WERI-Rb-1 (cell line): ENCODE measurements at regions not wholly inside any gene's neighbourhood (a gene's known extent, or its start where the extent isn't known, plus 50 kb on each side); places are given as distances from the start of the nearest gene placed in this dataset.

ENCODE experiments used
- DNase-seq: peaks from one replicate; pipeline ENCODE4 v3.0.0-alpha.2; 2020
- H3K27ac ChIP-seq: fragments of 250-450 bp; sonication (Bioruptor Pico); 2 replicates; pipeline ENCODE4 v1.5.1; 2020; ENCODE audit warnings: mild to moderate bottlenecking, moderate library complexity
- H3K27me3 ChIP-seq: fragments of 250-450 bp; sonication (Bioruptor Pico); 2 replicates; pipeline ENCODE4 v1.5.1; 2021; ENCODE audit warnings: mild to moderate bottlenecking, low read depth, moderate library complexity; ENCODE audit not compliant: insufficient read depth, severe bottlenecking
- H3K36me3 ChIP-seq: fragments of 250-450 bp; sonication (Bioruptor Pico); 2 replicates; pipeline ENCODE4 v1.5.1; 2020; ENCODE audit warnings: mild to moderate bottlenecking, moderate library complexity
- H3K4me3 ChIP-seq: 2 replicates; pipeline ENCODE4 v1.5.1; 2011; ENCODE audit warnings: low read depth, mild to moderate bottlenecking, control low read depth, low read length
- H3K9me3 ChIP-seq: fragments of 250-450 bp; sonication (Bioruptor Pico); 2 replicates; pipeline ENCODE4 v1.5.1; 2021; ENCODE audit warnings: mild to moderate bottlenecking, moderate library complexity; ENCODE audit not compliant: severe bottlenecking
- TF ChIP-seq, protein P1 (sequence below): IDR thresholded peaks from 2 replicates; pipeline ENCODE4 v1.5.1; 2011; ENCODE audit warnings: low read depth, mild to moderate bottlenecking, control low read depth, inconsistent platforms, low read length

DNA sequence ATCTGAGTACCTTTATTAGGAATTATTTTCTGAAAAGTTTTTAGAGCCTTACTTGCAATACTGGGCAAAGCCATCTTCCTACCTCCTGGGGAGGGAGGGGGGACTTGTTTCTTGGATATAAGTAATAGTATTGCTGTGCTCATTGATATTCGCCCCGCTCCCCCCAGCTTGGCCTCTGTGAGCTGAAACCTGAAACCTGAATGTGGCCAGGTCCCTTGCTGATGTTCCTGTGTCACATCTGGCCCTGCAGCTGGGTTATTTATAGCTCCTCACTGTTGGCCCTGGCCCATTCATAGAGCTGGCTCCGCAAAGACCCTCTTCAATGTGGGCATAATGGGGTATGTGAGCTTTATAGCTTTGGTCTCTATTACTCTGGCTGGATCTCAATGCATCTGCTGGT, 59.5 kb downstream of the FRMPD3 start:
- H3K27ac ChIP-seq = no peak overlapping the region

DNA sequence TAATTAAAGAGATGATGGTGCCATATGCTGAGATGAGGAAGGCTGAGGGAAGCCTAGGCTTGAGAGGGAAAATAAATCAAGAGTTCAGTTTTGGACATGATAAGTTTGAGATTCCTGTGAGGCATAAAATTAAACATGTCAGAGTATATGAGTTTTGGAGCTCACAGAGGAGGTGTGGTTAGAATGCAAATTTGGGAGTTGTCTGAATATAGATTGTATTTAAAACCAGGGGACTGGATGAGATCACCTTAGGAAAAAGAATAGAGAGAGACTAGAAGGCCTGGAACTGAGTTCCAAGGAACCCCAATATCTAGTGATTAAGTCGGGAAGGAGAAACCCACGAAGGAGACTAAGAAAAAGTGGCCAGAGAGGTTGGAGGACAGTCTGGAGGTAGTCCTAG, 65.5 kb downstream of the FRMPD3 start:
- H3K36me3 ChIP-seq = no peaks in the 10 kb centered on the region
- H3K9me3 ChIP-seq = no peaks in the 10 kb centered on the region
- DNase-seq = no peak
- TF ChIP-seq, protein P1, sequence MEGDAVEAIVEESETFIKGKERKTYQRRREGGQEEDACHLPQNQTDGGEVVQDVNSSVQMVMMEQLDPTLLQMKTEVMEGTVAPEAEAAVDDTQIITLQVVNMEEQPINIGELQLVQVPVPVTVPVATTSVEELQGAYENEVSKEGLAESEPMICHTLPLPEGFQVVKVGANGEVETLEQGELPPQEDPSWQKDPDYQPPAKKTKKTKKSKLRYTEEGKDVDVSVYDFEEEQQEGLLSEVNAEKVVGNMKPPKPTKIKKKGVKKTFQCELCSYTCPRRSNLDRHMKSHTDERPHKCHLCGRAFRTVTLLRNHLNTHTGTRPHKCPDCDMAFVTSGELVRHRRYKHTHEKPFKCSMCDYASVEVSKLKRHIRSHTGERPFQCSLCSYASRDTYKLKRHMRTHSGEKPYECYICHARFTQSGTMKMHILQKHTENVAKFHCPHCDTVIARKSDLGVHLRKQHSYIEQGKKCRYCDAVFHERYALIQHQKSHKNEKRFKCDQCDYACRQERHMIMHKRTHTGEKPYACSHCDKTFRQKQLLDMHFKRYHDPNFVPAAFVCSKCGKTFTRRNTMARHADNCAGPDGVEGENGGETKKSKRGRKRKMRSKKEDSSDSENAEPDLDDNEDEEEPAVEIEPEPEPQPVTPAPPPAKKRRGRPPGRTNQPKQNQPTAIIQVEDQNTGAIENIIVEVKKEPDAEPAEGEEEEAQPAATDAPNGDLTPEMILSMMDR = no peak
- no peak overlapping the region for H3K27ac ChIP-seq
- H3K27me3 ChIP-seq = no peaks in the 10 kb centered on the region
- no peak overlapping the region for H3K4me3 ChIP-seq

More for the DNA sequence above, 59.5 kb downstream of the FRMPD3 start:
- TF ChIP-seq, protein P1 = no peak
- Histone ChIP-seq H3K27me3 (peaks cover 3% of the 10 kb centered on the region), H3K36me3 (no peaks in the 10 kb centered on the region), H3K4me3 (no peak overlapping the region), H3K9me3 (no peaks in the 10 kb centered on the region)
- DNase-seq = no peak

DNA sequence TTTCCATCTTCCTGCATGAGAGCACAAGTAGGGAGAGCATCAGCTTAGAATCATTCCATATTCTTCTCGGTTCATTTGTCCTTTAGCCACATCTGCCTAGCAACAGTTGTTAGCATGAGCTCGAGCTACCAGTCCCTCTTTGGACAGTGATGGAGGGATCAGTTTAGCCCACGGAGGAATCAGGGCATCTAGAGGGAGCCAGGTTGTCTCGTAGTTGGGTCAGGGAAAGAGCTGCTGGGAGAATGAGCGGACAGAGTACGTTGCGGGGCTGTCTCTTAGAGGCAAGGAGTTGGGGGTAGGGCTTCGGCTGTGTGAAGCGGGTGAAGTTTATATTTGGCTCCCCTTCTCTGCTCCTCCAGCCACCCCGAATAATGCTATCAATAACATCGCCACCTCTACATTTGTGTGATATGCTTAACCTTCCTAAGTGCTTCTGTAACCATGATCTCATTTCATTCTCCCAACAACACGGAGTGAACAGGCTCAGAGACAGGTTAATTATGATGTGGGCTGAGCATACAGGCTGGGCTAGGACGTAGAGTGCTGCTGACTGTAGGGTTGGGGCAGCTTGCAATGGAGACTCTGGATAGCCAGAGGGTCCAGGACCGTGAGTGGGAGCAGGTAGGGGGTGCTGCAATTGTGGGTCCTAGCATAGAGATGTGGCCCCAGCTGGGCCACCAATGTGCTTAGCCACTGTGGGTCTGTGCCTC, 72.6 kb downstream of the FRMPD3 start:
- no peak for DNase-seq
- H3K27ac ChIP-seq = no peak overlapping the region
- H3K4me3 ChIP-seq = no peak overlapping the region
- no peaks in the 10 kb centered on the region for H3K9me3 ChIP-seq
- TF ChIP-seq, protein P1 = no peak
- H3K36me3 ChIP-seq = no peaks in the 10 kb centered on the region
- peaks cover 8% of the 10 kb centered on the region for H3K27me3 ChIP-seq

DNA sequence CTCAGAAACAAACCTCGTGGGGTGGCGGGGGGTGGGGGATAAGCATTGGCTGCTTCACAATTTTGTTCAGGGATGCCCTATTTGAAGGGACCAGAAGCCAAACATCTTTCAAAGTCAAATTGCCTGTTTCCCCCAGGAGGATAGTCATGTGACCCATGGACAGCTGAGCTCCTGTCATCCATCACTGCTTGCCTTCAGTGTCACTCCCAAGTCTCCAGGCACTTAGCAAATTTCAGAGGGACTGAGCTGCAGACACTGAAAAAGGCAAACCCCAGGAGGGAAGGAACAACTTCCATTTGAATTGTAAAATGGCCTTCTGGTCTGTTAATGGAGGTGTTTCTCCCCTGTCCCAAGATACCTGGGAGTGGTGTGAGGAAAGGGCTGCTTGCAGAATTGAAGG, 73.4 kb downstream of the FRMPD3 start:
- H3K9me3 ChIP-seq = no peaks in the 10 kb centered on the region
- no peaks in the 10 kb centered on the region for H3K36me3 ChIP-seq
- H3K27ac ChIP-seq = no peak overlapping the region
- H3K27me3 ChIP-seq = peaks cover 8% of the 10 kb centered on the region
- TF ChIP-seq, protein P1 = no peak
- no peak overlapping the region for H3K4me3 ChIP-seq
- DNase-seq = no peak

DNA sequence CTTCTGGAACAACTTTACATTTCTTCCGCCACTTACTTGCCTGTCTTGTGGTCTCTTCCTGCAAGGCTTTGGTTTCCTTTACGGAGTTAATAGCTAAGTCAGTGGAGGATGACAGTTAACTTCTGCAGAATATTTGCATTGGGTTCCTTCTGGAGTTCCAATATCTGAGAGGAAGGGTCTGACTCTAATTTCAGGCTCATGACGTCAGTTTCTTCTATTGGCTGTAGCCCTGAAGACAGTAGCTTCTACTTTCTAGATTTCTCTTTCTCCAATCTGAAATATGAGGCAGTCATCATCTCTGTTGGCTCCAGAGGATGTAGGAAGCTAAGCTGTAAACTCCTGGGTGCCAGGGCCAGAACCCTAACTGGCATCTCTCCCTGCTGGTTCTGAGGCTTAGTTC, 76.7 kb downstream of the FRMPD3 start:
- Histone ChIP-seq H3K27me3 (peaks cover 8% of the 10 kb centered on the region), H3K36me3 (no peaks in the 10 kb centered on the region), H3K4me3 (no peak overlapping the region), H3K27ac (no peak overlapping the region), H3K9me3 (no peaks in the 10 kb centered on the region)
- TF ChIP-seq, protein P1 = no peak
- DNase-seq = no peak

DNA sequence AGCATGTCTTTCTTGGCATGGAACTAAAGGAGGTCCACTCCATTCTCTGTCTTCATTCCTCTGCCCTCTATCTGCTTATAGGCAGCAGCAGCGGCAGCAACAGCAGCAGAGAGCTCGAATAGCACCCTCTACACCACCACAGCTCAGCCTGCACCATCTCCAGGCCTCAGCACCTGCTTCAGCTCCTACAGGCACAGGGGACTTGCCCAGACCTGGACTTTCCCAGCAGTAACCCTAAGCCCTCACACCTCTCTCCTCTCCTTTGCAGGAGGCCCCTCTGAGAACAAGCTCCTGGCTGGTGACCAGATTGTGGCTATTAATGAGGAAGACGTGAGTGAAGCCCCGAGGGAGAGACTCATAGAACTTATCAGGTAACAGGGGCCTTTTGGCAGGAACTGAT, 80.7 kb downstream of the FRMPD3 start:
- no peak overlapping the region for H3K27ac ChIP-seq
- H3K9me3 ChIP-seq = no peaks in the 10 kb centered on the region
- TF ChIP-seq, protein P1 = no peak
- H3K27me3 ChIP-seq = peaks cover 4% of the 10 kb centered on the region
- DNase-seq = no peak
- no peaks in the 10 kb centered on the region for H3K36me3 ChIP-seq
- H3K4me3 ChIP-seq = no peak overlapping the region
